Common myeloid progenitor, CD34-positive (primary cell): ENCODE measurements at regions not wholly inside any gene's neighbourhood (a gene's known extent, or its start where the extent isn't known, plus 50 kb on each side); places are given as distances from the start of the nearest gene placed in this dataset.

ENCODE experiments used
- CTCF ChIA-PET: fragments of 350-600 bp; sonication (Branson Sonifier 250); formaldehyde crosslinking; loops from one replicate; lab custom pipeline; 2021; ENCODE audit warnings: antibody characterized with exemption; lab: Charles Lee
- POLR2A ChIA-PET: fragments of 350-600 bp; sonication (Branson Sonifier 250); formaldehyde crosslinking; loops from one replicate; lab custom pipeline; 2021; ENCODE audit warnings: antibody characterized with exemption; lab: Charles Lee
- DNase-seq, 3 donors: peaks; one replicate each; pipeline versions ENCODE4 v3.0.0 to v3.0.0-alpha.2; 2013
- H3K27ac ChIP-seq, 2 experiments: 1 replicate in 1 of 2; 2 replicates in 1 of 2; pipeline ENCODE4 v1.7.0; 2013; ENCODE audit warnings: inconsistent platforms in 2 of 2, low read length in 2 of 2, mild to moderate bottlenecking in 2 of 2, low read depth in 1 of 2, moderate library complexity in 1 of 2; ENCODE audit not compliant: severe bottlenecking in 2 of 2, insufficient read depth in 1 of 2, poor library complexity in 1 of 2
- H3K27me3 ChIP-seq, 5 experiments: replicated peaks in 2 of 5; 1 replicate in 3 of 5; 2 replicates in 2 of 5; pipeline versions ENCODE4 v1.6.1 to v1.7.0; 2013; ENCODE audit warnings: low read length in 4 of 5, mild to moderate bottlenecking in 2 of 5, moderate library complexity in 2 of 5, inconsistent platforms in 1 of 5; ENCODE audit not compliant: insufficient read depth in 5 of 5, control insufficient read depth in 4 of 5
- H3K36me3 ChIP-seq, 4 experiments: 1 replicate in 2 of 4; 2 replicates in 2 of 4; pipeline versions ENCODE4 v1.6.1 to v1.7.0; 2013; ENCODE audit warnings: low read length in 3 of 4, control low read depth in 1 of 4, mild to moderate bottlenecking in 1 of 4; ENCODE audit not compliant: control insufficient read depth in 4 of 4, insufficient read depth in 4 of 4
- H3K4me1 ChIP-seq, 4 experiments: 1 replicate in 3 of 4; 2 replicates in 1 of 4; pipeline versions ENCODE4 v1.6.1 to v1.7.1; 2013; ENCODE audit warnings: low read length in 3 of 4, mild to moderate bottlenecking in 3 of 4, control low read depth in 1 of 4, inconsistent platforms in 1 of 4, moderate library complexity in 1 of 4; ENCODE audit not compliant: control insufficient read depth in 4 of 4, insufficient read depth in 4 of 4; ENCODE audit errors: control extremely low read depth in 1 of 4
- H3K4me3 ChIP-seq, 7 experiments: 1 replicate in 4 of 7; 2 replicates in 3 of 7; pipeline versions ENCODE4 v1.5.1 to v1.7.0; 2013; ENCODE audit warnings: mild to moderate bottlenecking in 7 of 7, low read length in 6 of 7, moderate library complexity in 6 of 7, inconsistent platforms in 2 of 7, low read depth in 2 of 7, control low read depth in 1 of 7; ENCODE audit not compliant: insufficient read depth in 4 of 7, control insufficient read depth in 1 of 7; ENCODE audit errors: extremely low read depth in 1 of 7
- H3K9me3 ChIP-seq, 5 experiments: 1 replicate in 4 of 5; 2 replicates in 1 of 5; pipeline versions ENCODE4 v1.6.1 to v1.7.1; 2013; ENCODE audit warnings: low read length in 4 of 5, mild to moderate bottlenecking in 2 of 5, inconsistent platforms in 1 of 5, low read depth in 1 of 5, moderate library complexity in 1 of 5; ENCODE audit not compliant: control insufficient read depth in 4 of 5, insufficient read depth in 2 of 5; ENCODE audit errors: control extremely low read depth in 1 of 5
- WGBS: methylation state at CpG from one replicate; pipeline ENCODE4 v1.1.5; 2013; ENCODE audit not compliant: insufficient coverage; 5-methylcytosine and 5-hydroxymethylcytosine counted together

GRCh38 chr5:74063821-74064220 lies 437.8 kb downstream of the ARHGEF28 start:
- H3K9me3 ChIP-seq: no peaks in the 10 kb centered on the region
- no peaks in the 10 kb centered on the region for H3K4me1 ChIP-seq
- H3K4me3 ChIP-seq: no peak overlapping the region
- CTCF ChIA-PET: no interaction called here
- no peak for DNase-seq
- H3K27me3 ChIP-seq: no peaks in the 10 kb centered on the region
- POLR2A ChIA-PET: no interaction called here
- no peaks in the 10 kb centered on the region for H3K36me3 ChIP-seq
- H3K27ac ChIP-seq: no peak overlapping the region
- WGBS: no CpG with 5 or more reads among the region's 3 CpGs

- DNase-seq: no peak
- H3K4me1 ChIP-seq: no peaks in the 10 kb centered on the region
- 91% methylated on average over 1 of the region's 4 CpGs for WGBS
- ChIA-PET CTCF (no interaction called here), POLR2A (no interaction called here)
- no peak overlapping the region for H3K27ac ChIP-seq
- H3K27me3 ChIP-seq: no peaks in the 10 kb centered on the region
- no peaks in the 10 kb centered on the region for H3K9me3 ChIP-seq
- no peaks in the 10 kb centered on the region for H3K36me3 ChIP-seq
- H3K4me3 ChIP-seq: no peak overlapping the region
Observed at GRCh38 chr5:74063346-74063745, 437.4 kb downstream of the ARHGEF28 start.

GRCh38 chr5:74061292-74061691 lies 435.3 kb downstream of the ARHGEF28 start:
- no CpG with 5 or more reads among the region's 1 CpG for WGBS
- ChIA-PET POLR2A (interaction anchor here (0.7 kb wide), 1 partner anchor 1629 kb away, joined by 3 read pairs; no protein-coding TSS in a partner anchor), CTCF (no interaction called here)
- Histone ChIP-seq H3K4me3 (no peak overlapping the region), H3K27ac (no peak overlapping the region), H3K36me3 (no peaks in the 10 kb centered on the region), H3K9me3 (no peaks in the 10 kb centered on the region), H3K27me3 (no peaks in the 10 kb centered on the region), H3K4me1 (no peaks in the 10 kb centered on the region)
- DNase-seq: no peak

- Histone ChIP-seq H3K36me3 (no peaks in the 10 kb centered on the region), H3K9me3 (no peaks in the 10 kb centered on the region), H3K27me3 (no peaks in the 10 kb centered on the region), H3K27ac (no peak overlapping the region), H3K4me3 (no peak overlapping the region), H3K4me1 (no peaks in the 10 kb centered on the region)
- WGBS: 40% methylated on average over 1 of the region's 1 CpG
- POLR2A ChIA-PET: no interaction called here
- CTCF ChIA-PET: no interaction called here
- no peak for DNase-seq
Observed at GRCh38 chr5:74059706-74060105, 433.7 kb downstream of the ARHGEF28 start.

GRCh38 chr5:74056789-74057164 lies 430.8 kb downstream of the ARHGEF28 start:
- Histone ChIP-seq H3K4me1 (no peaks in the 10 kb centered on the region), H3K27ac (no peak overlapping the region), H3K9me3 (no peaks in the 10 kb centered on the region), H3K27me3 (peaks cover 0 to 3% (median 0%) of the 10 kb centered on the region in 5 experiments), H3K36me3 (no peaks in the 10 kb centered on the region), H3K4me3 (no peak overlapping the region)
- ChIA-PET POLR2A (no interaction called here), CTCF (interaction anchor here (1.0 to 1.4 kb wide), 3 partner anchors 17 to 592 kb away, joined by 3 to 4 read pairs (median 4); no protein-coding TSS in a partner anchor)
- DNase-seq: peak; percentile 29 to 55 (median 52)

- H3K27ac ChIP-seq: no peak overlapping the region
- H3K4me3 ChIP-seq: no peak overlapping the region
- ChIA-PET POLR2A (no interaction called here), CTCF (interaction anchor here (1.0 to 1.4 kb wide), 3 partner anchors 17 to 593 kb away, joined by 3 to 4 read pairs (median 4); no protein-coding TSS in a partner anchor)
- 100% methylated on average over 1 of the region's 7 CpGs for WGBS
- H3K9me3 ChIP-seq: no peaks in the 10 kb centered on the region
- no peaks in the 10 kb centered on the region for H3K4me1 ChIP-seq
- no peak for DNase-seq
- no peaks in the 10 kb centered on the region for H3K36me3 ChIP-seq
- H3K27me3 ChIP-seq: peaks cover 0 to 5% (median 0%) of the 10 kb centered on the region in 5 experiments
Observed at GRCh38 chr5:74056107-74056788, 430.3 kb downstream of the ARHGEF28 start.

- Histone ChIP-seq H3K36me3 (no peaks in the 10 kb centered on the region), H3K4me3 (no peak overlapping the region), H3K27ac (no peak overlapping the region), H3K27me3 (peaks cover 0 to 5% (median 0%) of the 10 kb centered on the region in 5 experiments), H3K9me3 (no peaks in the 10 kb centered on the region), H3K4me1 (no peaks in the 10 kb centered on the region)
- CTCF ChIA-PET: interaction anchor here (1.4 kb wide), 1 partner anchor 16 kb away, joined by 4 read pairs; no protein-coding TSS in a partner anchor
- DNase-seq: no peak
- 91% methylated on average over 6 of the region's 7 CpGs for WGBS
- POLR2A ChIA-PET: no interaction called here
Observed at GRCh38 chr5:74055486-74056106, 429.6 kb downstream of the ARHGEF28 start.
